Breast epithelium (tissue), 4 donors: ENCODE measurements at regions not wholly inside any gene's neighbourhood (a gene's known extent, or its start where the extent isn't known, plus 50 kb on each side); places are given as distances from the start of the nearest gene placed in this dataset.

Experiments
- DNase-seq, 2 donors: peaks; one replicate each; pipeline ENCODE4 v3.0.0-alpha.2; 2019; ENCODE audit warnings: low spot score in 2 of 2
- H3K27ac ChIP-seq, 2 donors: fragments of 200-600 bp; sonication (generic) in 1 of 2; one replicate each; pipeline ENCODE4 v1.5.1; 2016 to 2019; ENCODE audit warnings: mild to moderate bottlenecking in 1 of 2
- H3K27me3 ChIP-seq, 2 donors: fragments of 200-600 bp; sonication (generic) in 1 of 2; one replicate each; pipeline versions ENCODE4 v1.5.1 to v1.6.0; 2017 to 2019; ENCODE audit warnings: control low read depth in 1 of 2, mild to moderate bottlenecking in 1 of 2
- H3K36me3 ChIP-seq: fragments of 200-600 bp; one replicate; pipeline ENCODE4 v1.5.1; 2019
- H3K4me1 ChIP-seq, 2 donors: fragments of 200-600 bp; sonication (generic); one replicate each; pipeline ENCODE4 v1.5.1; 2016 to 2019; ENCODE audit warnings: control low read depth in 1 of 2
- H3K4me3 ChIP-seq, 3 donors: fragments of 200-600 bp; sonication (generic); 1 replicate in 2 of 3; 2 replicates in 1 of 3; pipeline ENCODE4 v1.5.1; 2016 to 2019; ENCODE audit warnings: mild to moderate bottlenecking in 3 of 3, moderate library complexity in 2 of 3
- H3K9me3 ChIP-seq, 2 donors: fragments of 200-600 bp; sonication (generic) in 1 of 2; one replicate each; pipeline ENCODE4 v1.5.1; 2016 to 2019; ENCODE audit warnings: control low read depth in 1 of 2
- CTCF ChIP-seq, 3 donors: fragments of 450-650 bp; IDR thresholded peaks; one replicate each; pipeline ENCODE4 v1.5.1; 2016 to 2017; ENCODE audit warnings: antibody characterized with exemption in 3 of 3, mild to moderate bottlenecking in 3 of 3, moderate library complexity in 3 of 3
- POLR2A ChIP-seq: fragments of 450-650 bp; IDR thresholded peaks from one replicate; pipeline ENCODE4 v1.6.1; 2016; ENCODE audit warnings: antibody characterized with exemption, mild to moderate bottlenecking, moderate library complexity
- POLR2AphosphoS5 ChIP-seq, 3 donors: sonication (generic); formaldehyde crosslinking; IDR thresholded peaks; one replicate each; pipeline ENCODE4 v1.6.1; 2017; ENCODE audit warnings: antibody characterized with exemption in 3 of 3
- intact Hi-C: fragments of 100-400 bp; cut with DNase I; formaldehyde crosslinking; loops from one replicate; pipeline ENCODE4 v1.15.1; 2023; ENCODE audit warnings: low total_unique reads

DNA sequence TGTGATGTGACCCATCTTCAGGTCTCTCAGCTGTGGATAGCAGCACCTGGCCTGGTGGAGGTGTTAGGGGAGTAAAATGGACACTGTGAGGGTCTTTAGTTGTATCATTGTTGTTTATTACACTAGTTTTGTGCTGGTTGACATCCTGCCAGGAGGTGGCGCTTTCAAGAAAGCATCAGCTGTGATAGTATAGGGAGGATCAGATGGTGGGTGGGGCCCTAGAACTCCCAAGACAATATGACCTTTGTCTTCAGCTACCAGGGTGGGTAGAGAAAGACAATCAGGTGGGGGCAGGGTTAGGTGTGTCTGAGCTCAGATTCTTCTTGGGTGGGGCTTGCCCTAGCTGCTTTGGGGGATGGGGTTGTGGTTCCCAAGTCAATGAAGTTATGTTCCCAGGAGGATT is 162.8 kb downstream of the PPP1R2C start:
- H3K4me3 ChIP-seq = no peak overlapping the region
- no peaks in the 10 kb centered on the region for H3K4me1 ChIP-seq
- DNase-seq = no peak
- peaks cover 0 to 10% of the 10 kb centered on the region in 2 donors for H3K27me3 ChIP-seq
- no peaks in the 10 kb centered on the region for H3K9me3 ChIP-seq
- no peaks in the 10 kb centered on the region for H3K36me3 ChIP-seq
- no peak for TF ChIP-seq CTCF (IDR thresholded peaks at IDR 0.05)
- TF ChIP-seq POLR2A = no peak
- TF ChIP-seq POLR2AphosphoS5 (IDR thresholded peaks at IDR 0.05) = no peak
- no peak overlapping the region for H3K27ac ChIP-seq
- intact Hi-C loops = no loop called here

DNA sequence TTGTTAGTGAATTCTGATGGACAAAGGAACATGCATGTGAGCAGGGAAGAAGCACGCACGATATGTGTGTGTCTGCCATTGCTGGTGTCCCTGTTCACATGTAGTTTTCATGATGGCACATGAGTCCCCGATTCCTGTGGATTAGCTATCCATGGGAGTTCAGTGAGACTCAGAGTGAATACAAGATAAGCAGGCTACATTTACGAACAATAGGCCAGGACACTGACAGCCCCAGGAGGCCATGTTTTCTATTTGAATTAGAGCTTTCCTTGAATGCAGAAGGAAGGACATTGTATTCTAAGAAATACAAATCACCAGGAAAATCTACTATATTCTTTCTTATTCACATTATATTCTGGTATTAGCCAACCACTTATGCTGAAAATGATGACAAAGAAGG is 171.4 kb downstream of the PPP1R2C start:
- H3K4me1 ChIP-seq = no peaks in the 10 kb centered on the region
- DNase-seq = no peak
- H3K9me3 ChIP-seq = no peaks in the 10 kb centered on the region
- no peak for TF ChIP-seq POLR2A
- TF ChIP-seq CTCF (IDR thresholded peaks at IDR 0.05) = no peak
- TF ChIP-seq POLR2AphosphoS5 (IDR thresholded peaks at IDR 0.05) = no peak
- no peak overlapping the region for H3K4me3 ChIP-seq
- H3K27ac ChIP-seq = no peak overlapping the region
- peaks cover 0 to 12% of the 10 kb centered on the region in 2 donors for H3K27me3 ChIP-seq
- H3K36me3 ChIP-seq = no peaks in the 10 kb centered on the region
- intact Hi-C loops = no loop called here

- Histone ChIP-seq H3K9me3 (no peaks in the 10 kb centered on the region), H3K4me3 (no peak overlapping the region), H3K27me3 (peaks cover 0 to 12% of the 10 kb centered on the region in 2 donors), H3K36me3 (no peaks in the 10 kb centered on the region), H3K27ac (no peak overlapping the region), H3K4me1 (no peaks in the 10 kb centered on the region)
- DNase-seq = no peak
- TF ChIP-seq POLR2AphosphoS5 (IDR thresholded peaks at IDR 0.05) (no peak), POLR2A (no peak), CTCF (IDR thresholded peaks at IDR 0.05) (no peak)
- intact Hi-C loops = no loop called here
These were observed 173.7 kb downstream of the PPP1R2C start for GRCh38 chrX:42604302-42604701.

DNA sequence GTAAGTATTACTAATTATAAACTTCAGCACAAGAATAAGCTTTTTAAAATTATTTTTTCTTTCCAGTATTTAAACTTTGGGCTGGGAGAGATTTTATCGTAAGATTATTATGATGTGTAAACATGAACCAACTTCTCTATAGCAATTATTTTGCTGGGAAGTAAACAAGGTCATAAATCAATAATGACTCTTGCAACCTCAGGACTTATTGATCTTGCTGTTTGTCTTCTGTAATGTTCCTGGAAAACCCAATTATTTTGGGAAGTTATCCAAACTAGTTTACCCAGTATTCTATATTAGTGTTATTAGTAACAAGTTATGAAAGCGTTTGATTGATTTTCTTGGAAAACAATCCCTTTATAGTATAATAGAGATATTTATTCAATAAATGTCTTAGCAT is 174.9 kb downstream of the PPP1R2C start:
- TF ChIP-seq CTCF (IDR thresholded peaks at IDR 0.05) (no peak), POLR2AphosphoS5 (IDR thresholded peaks at IDR 0.05) (no peak), POLR2A (no peak)
- no peaks in the 10 kb centered on the region for H3K36me3 ChIP-seq
- no peaks in the 10 kb centered on the region for H3K9me3 ChIP-seq
- no peak overlapping the region for H3K27ac ChIP-seq
- no peak overlapping the region for H3K4me3 ChIP-seq
- peaks cover 0 to 12% of the 10 kb centered on the region in 2 donors for H3K27me3 ChIP-seq
- DNase-seq = no peak
- no peaks in the 10 kb centered on the region for H3K4me1 ChIP-seq
- intact Hi-C loops = no loop called here

- TF ChIP-seq CTCF (IDR thresholded peaks at IDR 0.05) (no peak), POLR2AphosphoS5 (IDR thresholded peaks at IDR 0.05) (no peak), POLR2A (no peak)
- no peak for DNase-seq
- intact Hi-C loops = no loop called here
- H3K27ac ChIP-seq = no peak overlapping the region
- H3K36me3 ChIP-seq = no peaks in the 10 kb centered on the region
- H3K27me3 ChIP-seq = peaks cover 0 to 12% of the 10 kb centered on the region in 2 donors
- H3K4me3 ChIP-seq = no peak overlapping the region
- H3K4me1 ChIP-seq = no peaks in the 10 kb centered on the region
- H3K9me3 ChIP-seq = no peaks in the 10 kb centered on the region
These were observed 175.4 kb downstream of the PPP1R2C start for GRCh38 chrX:42602566-42602965.
